Adrenal gland (tissue), 9 donors: ENCODE measurements at regions not wholly inside any gene's neighbourhood (a gene's known extent, or its start where the extent isn't known, plus 50 kb on each side); places are given as distances from the start of the nearest gene placed in this dataset.
"Not testable (repeated sequence)": the region's sequence is repeated elsewhere in the genome, so short reads cannot be mapped to it uniquely, and the experiment has no call there.

ENCODE experiments used
- DNase-seq, 7 donors: peaks; one replicate each; pipeline ENCODE4 v3.0.0-alpha.2; 2019 to 2020
- H3K27ac ChIP-seq, 5 donors: fragments of 200-600 bp; sonication (generic) in 4 of 5; 1 replicate in 3 of 5; 2 replicates in 2 of 5; pipeline versions ENCODE4 v1.5.1 to v1.8.0; 2016 to 2020; ENCODE audit warnings: mild to moderate bottlenecking in 1 of 5
- H3K27me3 ChIP-seq: fragments of 200-600 bp; 2 replicates; pipeline ENCODE4 v1.8.0; 2021
- H3K36me3 ChIP-seq, 2 donors: fragments of 200-600 bp; replicated peaks in 1 of 2; 1 replicate in 1 of 2; 2 replicates in 1 of 2; pipeline versions ENCODE4 v1.5.1 to v1.8.0; 2018 to 2022
- H3K4me1 ChIP-seq, 2 donors: fragments of 200-600 bp; replicated peaks in 1 of 2; 1 replicate in 1 of 2; 2 replicates in 1 of 2; pipeline versions ENCODE4 v1.5.1 to v1.8.0; 2018 to 2021
- H3K4me3 ChIP-seq, 4 donors: fragments of 200-600 bp; sonication (generic) in 3 of 4; one replicate each; pipeline ENCODE4 v1.5.1; 2016 to 2018
- H3K9me3 ChIP-seq, 3 donors: fragments of 200-600 bp; sonication (generic) in 1 of 3; replicated peaks in 1 of 3; 1 replicate in 2 of 3; 2 replicates in 1 of 3; pipeline versions ENCODE4 v1.5.1 to v1.8.0; 2016 to 2021
- POLR2A ChIP-seq, 2 donors: fragments of 450-650 bp; IDR thresholded peaks; one replicate each; pipeline ENCODE4 v1.6.1; 2017; ENCODE audit warnings: antibody characterized with exemption in 2 of 2, mild to moderate bottlenecking in 2 of 2, moderate library complexity in 1 of 2
- WGBS, 4 donors: extraction: QIAGEN DNeasy Blood & Tissue Kit in 2 of 4; methylation state at CpG; one replicate each; pipeline versions ENCODE4 v1.1.5 to v1.1.7; 2013 to 2017; 5-methylcytosine and 5-hydroxymethylcytosine counted together
- intact Hi-C, 2 donors: fragments of 100-400 bp; cut with DNase I; formaldehyde crosslinking; loops; one replicate each; pipeline versions ENCODE4 v1.14.1 to v1.15.0; 2022 to 2023
- small RNA-seq, 2 donors: library from RNA; depleted of rRNA; stranded (forward); fragments of <200 nt; gene quantifications; one replicate each; pipeline ENCODE3, GENCODE V24; 2016
- TF ChIP-seq, protein P1 (sequence below), 6 experiments: fragments of 450-650 bp in 4 of 6; fragments of 200-600 bp in 2 of 6; sonication (generic) in 1 of 6; IDR thresholded peaks; 1 replicate in 5 of 6; 2 replicates in 1 of 6; pipeline versions ENCODE4 v1.5.1 to v1.8.0; 2016 to 2021; ENCODE audit warnings: antibody characterized with exemption in 6 of 6, mild to moderate bottlenecking in 2 of 6, moderate library complexity in 1 of 6
- donor health status: healthy with polysubstance abuse.
- donor health status: Bipolar disorder and iron deficiency.
- donor health status: DM: yes; HTN: yes; CAD: no.
- donor health status: DM: no; HTN: no; CAD: no.
- donor health status: DM: no; HTN: no; CAD: no.

DNA sequence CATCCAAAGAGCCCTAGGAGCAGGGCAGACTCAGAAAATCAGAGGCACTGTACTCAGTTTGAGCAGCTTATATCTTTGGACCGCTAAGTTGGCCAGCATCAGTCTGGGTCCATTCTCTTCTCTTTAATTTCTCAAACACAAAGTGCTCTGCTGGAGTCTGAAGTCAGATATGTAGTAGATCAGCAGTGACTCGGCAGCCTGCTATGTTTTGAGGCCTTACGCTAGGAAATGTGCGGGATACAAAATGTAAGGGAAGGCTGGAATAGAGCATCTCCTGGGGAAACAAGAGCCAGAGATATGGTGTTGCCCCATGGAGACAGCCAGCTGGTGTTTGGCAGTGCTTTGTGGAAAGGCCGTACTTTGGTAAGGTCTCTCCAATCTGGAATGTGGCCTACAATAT, 60.6 kb upstream of the VKORC1L1 start:
- H3K27ac ChIP-seq = no peak overlapping the region
- intact Hi-C loops = no loop called here
- no peak for DNase-seq
- no peak overlapping the region for H3K4me3 ChIP-seq
- TF ChIP-seq, protein P1, sequence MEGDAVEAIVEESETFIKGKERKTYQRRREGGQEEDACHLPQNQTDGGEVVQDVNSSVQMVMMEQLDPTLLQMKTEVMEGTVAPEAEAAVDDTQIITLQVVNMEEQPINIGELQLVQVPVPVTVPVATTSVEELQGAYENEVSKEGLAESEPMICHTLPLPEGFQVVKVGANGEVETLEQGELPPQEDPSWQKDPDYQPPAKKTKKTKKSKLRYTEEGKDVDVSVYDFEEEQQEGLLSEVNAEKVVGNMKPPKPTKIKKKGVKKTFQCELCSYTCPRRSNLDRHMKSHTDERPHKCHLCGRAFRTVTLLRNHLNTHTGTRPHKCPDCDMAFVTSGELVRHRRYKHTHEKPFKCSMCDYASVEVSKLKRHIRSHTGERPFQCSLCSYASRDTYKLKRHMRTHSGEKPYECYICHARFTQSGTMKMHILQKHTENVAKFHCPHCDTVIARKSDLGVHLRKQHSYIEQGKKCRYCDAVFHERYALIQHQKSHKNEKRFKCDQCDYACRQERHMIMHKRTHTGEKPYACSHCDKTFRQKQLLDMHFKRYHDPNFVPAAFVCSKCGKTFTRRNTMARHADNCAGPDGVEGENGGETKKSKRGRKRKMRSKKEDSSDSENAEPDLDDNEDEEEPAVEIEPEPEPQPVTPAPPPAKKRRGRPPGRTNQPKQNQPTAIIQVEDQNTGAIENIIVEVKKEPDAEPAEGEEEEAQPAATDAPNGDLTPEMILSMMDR (IDR thresholded peaks at IDR 0.05) = no peak
- TF ChIP-seq POLR2A (IDR thresholded peaks at IDR 0.05) = no peak
- H3K9me3 ChIP-seq = no peaks in the 10 kb centered on the region
- H3K27me3 ChIP-seq = no peaks in the 10 kb centered on the region
- H3K36me3 ChIP-seq = no peaks in the 10 kb centered on the region
- WGBS, 4 donors = 86 to 89% (median 88%) methylated on average over 5 of the region's 5 CpGs
- no peaks in the 10 kb centered on the region for H3K4me1 ChIP-seq

DNA sequence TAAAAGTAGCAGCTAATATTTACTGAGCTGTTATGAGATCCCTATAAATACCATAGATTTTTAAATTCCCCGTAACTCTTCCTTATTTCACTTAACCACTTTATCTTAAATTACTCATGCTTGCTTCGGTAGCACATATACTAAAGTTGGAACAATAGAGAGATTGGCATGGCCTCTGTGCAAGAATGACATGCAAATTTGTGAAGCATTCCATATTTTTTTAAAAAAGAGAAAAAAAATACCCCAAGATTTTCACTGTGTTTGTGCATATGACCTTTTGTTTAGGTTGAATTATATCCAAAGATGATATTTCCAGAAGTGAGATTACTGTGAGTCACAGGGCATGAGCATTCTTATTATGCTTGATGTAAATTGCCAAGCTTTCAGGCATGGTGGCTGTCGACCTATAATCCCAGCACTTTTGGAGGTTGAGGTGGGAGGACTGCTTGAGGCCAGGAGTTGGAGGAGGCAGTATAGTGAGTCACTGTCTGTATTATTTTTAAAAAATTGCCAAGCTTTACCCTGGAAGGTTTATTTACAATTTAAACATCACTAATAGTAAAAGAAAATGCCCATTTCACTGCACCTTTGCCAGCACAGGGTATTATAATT, 58.2 kb upstream of the VKORC1L1 start:
- H3K4me3 ChIP-seq, intact Hi-C loops, H3K36me3 ChIP-seq, H3K27me3 ChIP-seq, H3K4me1 ChIP-seq, DNase-seq, H3K9me3 ChIP-seq, H3K27ac ChIP-seq: not testable (repeated sequence)
- WGBS, 4 donors = 61 to 78% (median 66%) methylated on average over 3 of the region's 3 CpGs

DNA sequence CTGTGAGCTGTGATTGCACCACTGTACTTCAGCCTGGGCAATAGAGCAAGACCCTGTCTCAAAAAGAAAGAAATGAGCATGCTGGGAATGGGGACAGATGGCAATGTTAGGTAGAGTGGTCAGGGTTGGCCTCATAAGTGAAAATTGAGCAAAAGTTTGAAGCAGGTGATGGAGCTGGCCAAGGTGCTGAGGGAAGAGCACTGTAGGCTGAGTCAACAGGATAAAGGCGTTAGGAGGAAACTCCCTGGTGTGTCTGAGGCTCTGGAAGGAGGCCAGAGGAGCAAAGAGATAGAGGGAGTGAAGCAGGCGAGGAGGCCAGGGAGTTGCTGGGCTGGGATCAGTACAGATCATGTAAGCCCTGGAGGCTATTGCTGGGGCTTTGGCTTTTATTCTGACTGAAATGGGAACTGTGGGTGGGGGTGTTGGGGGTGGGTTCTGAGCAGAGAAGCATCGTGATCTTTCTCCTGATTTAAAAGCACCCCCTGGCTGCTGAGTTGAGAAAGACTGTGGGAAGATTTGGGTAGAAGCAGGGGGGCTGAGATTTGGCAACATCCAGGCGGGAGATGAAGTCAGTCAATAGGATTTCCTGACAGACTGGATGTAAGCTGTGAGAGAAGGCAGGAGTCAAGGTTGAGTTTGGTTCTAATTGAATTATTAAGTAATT, 52.5 kb upstream of the VKORC1L1 start:
- Histone ChIP-seq H3K36me3 (no peaks in the 10 kb centered on the region), H3K4me1 (no peaks in the 10 kb centered on the region), H3K27me3 (no peaks in the 10 kb centered on the region), H3K27ac (no peak overlapping the region), H3K4me3 (no peak overlapping the region), H3K9me3 (no peaks in the 10 kb centered on the region)
- no peak for DNase-seq
- WGBS, 4 donors = 55 to 67% (median 57%) methylated on average over 4 of the region's 4 CpGs
- intact Hi-C loops = no loop called here
- no peak for TF ChIP-seq POLR2A (IDR thresholded peaks at IDR 0.05)
- TF ChIP-seq, protein P1 (IDR thresholded peaks at IDR 0.05) = no peak

Small RNA genes lying in the stretch of these regions (small RNA-seq; reads per million reads assigned to genes)
- gene AC114501.1 (0 reads per million in 2 donors), gene RNU6-912P (0 reads per million in 2 donors), gene SNORA15B-2 (0 reads per million in 2 donors), gene SNORA22 (0.17 to 0.47 reads per million in 2 donors)
